ENCODE measurements at regions not wholly inside any gene's neighbourhood (a gene's known extent, or its start where the extent isn't known, plus 50 kb on each side); places are given as distances from the start of the nearest gene placed in this dataset.

- DNase-seq (ENCODE audit: low spot score), result no peak
These were observed 674.1 kb downstream of the SUCLG1 start for GRCh38 chr2:83784947-83785346.

DNA sequence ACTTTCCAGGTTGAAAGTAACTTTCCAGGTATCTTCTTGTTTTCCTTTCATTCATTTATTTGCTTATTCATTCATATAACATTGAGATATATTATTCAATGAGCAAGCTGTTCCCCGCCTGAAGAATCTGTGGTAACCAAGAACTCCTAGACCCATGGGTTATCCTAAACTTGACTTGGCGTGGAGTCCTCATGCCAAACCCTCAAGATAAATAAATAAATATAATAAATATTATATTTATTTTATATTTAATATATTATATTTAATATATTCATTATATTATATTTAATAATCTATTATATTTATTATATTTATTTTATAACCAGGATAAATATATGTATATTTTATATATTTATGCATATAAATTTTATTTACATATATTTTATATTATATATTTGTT lies 674.8 kb downstream of the SUCLG1 start:
- DNase-seq (ENCODE audit: low spot score), result no peak

- DNase-seq (ENCODE audit: low spot score), result no peak
These were observed 677.0 kb downstream of the SUCLG1 start for GRCh38 chr2:83782122-83782521.

DNA sequence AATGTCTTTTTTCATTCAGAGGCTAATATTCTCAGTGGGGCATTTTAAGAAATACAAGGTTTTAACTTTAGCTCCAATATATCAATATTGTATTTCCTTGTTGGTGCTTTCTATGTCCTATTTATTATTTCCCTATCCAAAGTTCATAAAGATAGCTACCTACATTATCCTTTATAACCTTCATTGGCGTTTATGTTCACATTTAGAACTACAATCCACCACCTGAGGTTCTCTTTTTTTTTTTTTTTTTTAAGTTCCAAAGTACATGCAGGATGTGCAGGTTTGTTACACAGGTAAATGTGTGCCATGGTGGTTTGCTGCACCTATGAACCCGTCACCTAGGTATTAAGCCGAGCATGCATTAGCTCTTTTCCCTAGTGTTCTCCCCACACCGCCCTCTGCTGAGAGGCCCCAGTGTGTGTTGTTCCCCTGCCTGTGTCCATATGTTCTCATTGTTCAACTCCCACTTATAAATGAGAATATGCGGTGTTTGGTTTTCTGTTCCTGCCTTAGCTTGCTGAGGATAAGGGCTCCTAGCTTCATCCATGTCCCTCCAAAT lies 694.6 kb downstream of the SUCLG1 start:
- DNase-seq (ENCODE audit: low spot score), result no peak

DNA sequence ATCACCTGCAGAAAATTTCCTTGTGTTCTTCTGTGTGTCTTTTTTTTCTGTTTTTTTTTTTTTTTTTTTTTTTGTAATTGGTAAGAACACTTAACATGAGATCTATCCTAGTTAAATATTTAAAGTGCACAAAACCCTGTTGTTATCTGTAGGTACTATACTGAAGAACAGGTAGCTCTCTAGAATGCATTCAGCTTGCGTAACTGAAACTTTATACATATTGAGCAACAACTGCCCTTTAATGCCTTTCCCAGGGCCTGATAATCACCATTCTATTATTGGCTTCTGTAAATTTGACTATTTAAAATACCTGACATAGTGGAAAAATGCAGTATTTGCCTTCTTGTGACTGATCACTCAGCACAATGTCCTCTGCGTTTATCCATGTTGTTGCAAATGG lies 701.8 kb downstream of the SUCLG1 start:
- no peak for DNase-seq (ENCODE audit: low spot score)

GRCh38 chr2:83756219-83756618 lies 702.9 kb downstream of the SUCLG1 start:
- no peak for DNase-seq (ENCODE audit: low spot score)

DNA sequence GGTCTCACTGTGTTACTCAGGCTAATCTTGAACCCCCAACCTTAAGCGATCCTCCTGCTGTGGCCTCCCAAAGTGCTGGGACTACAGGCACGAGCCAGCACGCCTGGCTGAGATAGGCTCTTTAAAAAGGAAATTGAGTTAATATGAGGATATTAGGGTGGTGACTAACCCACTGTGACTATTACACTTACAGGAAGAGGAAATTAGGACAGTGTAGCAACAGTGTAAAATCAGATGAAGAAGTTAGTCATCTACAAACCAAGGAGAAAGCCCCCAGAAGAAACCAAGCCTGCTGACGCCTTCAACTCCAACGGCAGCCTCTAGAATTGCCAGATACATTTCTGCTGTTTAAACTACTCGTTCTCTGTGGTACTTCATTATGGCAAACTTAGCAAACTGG lies 711.9 kb downstream of the SUCLG1 start:
- DNase-seq (ENCODE audit: low spot score), result no peak

- DNase-seq (ENCODE audit: low spot score), result no peak
These were observed 714.2 kb downstream of the SUCLG1 start for GRCh38 chr2:83744855-83745254.

DNA sequence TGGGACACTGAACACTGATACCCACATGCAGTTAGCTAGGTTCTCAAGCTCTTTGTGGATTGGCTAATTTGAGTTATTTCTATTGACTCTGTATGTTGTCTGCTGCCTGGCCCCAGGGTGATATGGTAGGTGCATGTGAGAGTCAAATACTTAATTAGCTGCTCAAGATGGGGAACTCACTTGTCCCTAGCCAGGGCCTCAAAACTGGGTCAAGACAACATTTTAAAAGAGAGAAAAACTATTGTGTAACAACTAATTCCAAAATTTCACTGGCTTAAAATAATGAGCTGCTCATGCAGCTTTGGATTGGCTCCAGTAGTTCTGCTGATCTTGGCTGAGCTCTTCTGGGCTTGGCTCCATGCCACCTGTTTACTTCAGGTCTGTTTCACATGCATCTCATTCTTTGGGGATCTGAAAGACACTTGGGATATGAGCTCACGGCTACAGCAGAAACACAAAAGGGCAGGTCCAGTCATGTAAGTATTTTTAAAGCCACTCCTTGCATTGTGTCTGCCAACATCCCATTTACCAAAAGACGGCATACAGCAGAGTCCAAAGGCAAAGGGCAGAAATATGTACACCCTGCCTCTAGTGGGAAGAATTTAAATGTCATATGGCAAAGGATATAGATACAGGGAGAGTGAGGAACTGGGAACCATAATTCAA lies 716.8 kb downstream of the SUCLG1 start:
- no peak for DNase-seq (ENCODE audit: low spot score)

DNA sequence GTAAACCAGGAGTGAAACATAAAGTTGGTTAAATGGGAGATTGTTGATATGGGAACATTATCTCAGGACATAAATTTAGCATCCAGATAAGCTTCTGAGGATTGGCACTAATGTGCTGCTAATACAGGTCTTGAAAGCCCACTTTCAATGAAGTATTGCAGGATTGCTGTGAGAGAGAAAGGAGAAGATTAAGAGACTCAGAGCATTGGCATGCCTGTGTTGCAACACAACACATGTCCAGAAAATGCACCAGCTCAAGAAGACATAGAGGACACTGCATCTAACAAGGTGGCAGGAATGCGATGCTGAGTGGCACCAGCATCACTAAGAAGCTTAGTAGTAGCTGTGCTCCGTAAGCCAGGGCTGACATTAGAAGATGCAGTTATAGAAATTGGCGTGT lies 728.9 kb downstream of the SUCLG1 start:
- no peak for DNase-seq (ENCODE audit: low spot score)

DNA sequence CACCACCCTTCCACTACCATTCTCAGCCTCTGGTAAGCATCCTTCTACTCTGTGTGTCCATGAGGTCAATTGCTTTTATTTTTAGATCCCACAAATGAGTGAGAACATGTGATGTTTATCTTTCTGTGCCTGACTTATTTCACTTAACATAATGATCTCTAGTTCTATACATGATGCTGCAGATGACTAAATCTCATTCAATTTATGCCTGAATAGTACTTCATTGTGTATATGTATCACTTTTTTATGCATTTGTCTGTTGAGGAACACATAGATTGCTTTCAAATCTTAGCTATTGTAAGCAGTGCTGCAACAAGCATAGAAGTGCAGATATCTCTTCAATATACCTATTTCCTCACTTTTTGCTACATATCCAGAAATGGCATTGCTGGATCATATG lies 733.3 kb downstream of the SUCLG1 start:
- DNase-seq (ENCODE audit: low spot score), result no peak

GRCh38 chr2:83705146-83705545 lies 753.9 kb downstream of the SUCLG1 start:
- no peak for DNase-seq (ENCODE audit: low spot score)

- DNase-seq (ENCODE audit: low spot score), result no peak
These were observed 755.5 kb downstream of the SUCLG1 start for GRCh38 chr2:83703598-83703997.

DNA sequence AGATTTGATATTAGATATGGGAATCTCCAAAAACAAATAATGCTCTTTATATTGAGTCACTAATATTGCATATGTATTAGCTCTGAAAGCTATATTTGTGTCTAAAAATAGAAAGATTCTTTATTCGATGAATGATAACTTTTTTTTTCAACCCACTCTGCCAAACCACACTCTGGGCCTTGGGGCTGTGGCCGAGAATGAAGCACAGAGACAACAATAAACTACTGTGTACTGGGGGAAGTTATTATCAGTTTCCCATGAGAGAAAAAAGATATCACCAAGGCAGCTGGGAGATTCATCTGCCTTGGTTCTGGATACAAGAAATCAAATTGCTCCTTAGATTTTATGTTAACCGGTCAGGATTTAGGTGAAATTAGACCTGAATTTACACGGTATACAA lies 762.2 kb downstream of the SUCLG1 start:
- DNase-seq (ENCODE audit: low spot score), result no peak

DNA sequence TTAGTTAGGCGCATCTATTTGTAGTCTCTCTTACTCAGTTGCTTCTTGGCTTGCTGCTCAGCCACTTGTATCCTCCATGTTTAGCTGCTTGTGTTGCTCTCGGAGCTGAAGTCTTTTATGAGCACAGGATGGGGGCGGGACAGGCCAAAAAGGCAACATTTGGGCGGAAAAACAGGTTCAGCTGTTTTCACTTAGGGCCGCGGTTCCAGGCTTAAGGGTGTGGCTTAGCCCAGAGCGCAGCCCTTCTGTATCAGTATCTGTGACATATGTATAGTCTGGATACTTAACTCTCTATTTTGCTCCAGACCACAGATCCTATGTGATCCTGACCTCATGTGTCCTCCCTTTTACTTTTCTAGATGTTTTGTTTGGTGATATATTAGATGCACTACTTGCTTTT lies 763.5 kb downstream of the SUCLG1 start:
- no peak for DNase-seq (ENCODE audit: low spot score)

GRCh38 chr2:83695037-83695436 lies 764.0 kb downstream of the SUCLG1 start:
- no peak for DNase-seq (ENCODE audit: low spot score)

DNA sequence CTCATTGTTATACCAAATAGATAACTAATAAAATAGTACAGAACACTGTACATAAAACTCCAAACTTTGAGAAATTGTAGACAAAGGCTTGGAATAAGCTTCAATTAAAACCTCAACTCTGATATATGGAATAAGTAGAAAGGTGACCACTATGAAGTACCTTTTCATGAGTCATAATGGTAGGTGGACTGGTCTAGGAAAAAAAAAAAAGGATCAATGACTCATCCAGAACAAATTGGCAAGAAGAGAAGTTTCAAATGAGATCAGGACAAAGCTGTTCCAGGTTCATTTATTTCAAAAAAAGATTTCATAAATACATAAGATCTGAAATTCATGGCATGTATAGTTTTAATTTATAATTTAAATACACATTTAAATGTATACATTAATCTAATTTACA lies 769.7 kb downstream of the SUCLG1 start:
- DNase-seq (ENCODE audit: low spot score), result no peak

- no peak for DNase-seq (ENCODE audit: low spot score)
These were observed 772.2 kb downstream of the SUCLG1 start for GRCh38 chr2:83686863-83687262.

GRCh38 chr2:83674050-83674449 lies 785.0 kb downstream of the SUCLG1 start:
- DNase-seq (ENCODE audit: low spot score), result no peak

DNA sequence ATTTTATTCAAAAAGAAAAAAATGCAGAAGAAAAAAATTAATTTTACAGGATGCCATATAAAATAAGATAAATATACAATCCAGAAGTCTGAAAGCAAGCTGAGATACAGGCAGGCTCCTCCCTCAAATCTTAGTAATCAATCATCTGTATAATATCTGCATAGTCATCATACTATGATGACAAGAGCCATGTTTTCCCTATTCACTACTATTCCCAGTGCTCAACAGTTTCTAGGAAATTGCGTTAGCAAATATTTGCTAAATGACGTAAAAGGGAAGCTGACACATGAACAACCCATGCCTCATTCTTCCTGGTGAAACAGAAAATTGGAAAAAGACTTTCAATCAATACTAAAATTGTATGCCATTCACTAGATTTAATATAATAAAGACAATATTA lies 793.2 kb downstream of the SUCLG1 start:
- no peak for DNase-seq (ENCODE audit: low spot score)

- DNase-seq (ENCODE audit: low spot score), result no peak
These were observed 793.9 kb downstream of the SUCLG1 start for GRCh38 chr2:83665154-83665553.

- DNase-seq (ENCODE audit: low spot score), result no peak
These were observed 797.4 kb downstream of the SUCLG1 start for GRCh38 chr2:83661711-83662110.

GRCh38 chr2:83654091-83654611 lies 804.9 kb downstream of the SUCLG1 start:
- DNase-seq (ENCODE audit: low spot score), result no peak

DNA sequence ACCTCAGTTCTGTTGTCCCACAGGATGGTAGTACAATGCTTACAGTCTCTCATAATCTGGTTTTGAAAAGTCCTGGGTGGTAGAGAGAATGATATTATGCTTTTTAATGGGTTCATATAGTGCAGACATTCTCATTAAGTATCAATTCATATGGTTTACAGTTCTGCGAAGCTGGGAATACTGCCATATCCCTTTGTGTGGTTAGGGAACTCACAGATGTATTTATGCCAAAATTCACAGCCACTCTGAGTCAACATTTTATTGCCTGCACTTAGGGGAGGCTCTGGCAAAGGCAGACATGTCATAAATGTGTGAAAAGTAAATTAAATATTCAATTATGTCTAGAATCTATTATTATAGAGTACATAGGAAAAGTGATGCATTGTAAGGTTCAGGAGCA lies 808.2 kb downstream of the SUCLG1 start:
- DNase-seq (ENCODE audit: low spot score), result no peak
